Hippocampal formation (tissue), 2 donors: ENCODE measurements at regions not wholly inside any gene's neighbourhood (a gene's known extent, or its start where the extent isn't known, plus 50 kb on each side); places are given as distances from the start of the nearest gene placed in this dataset.

Source experiments
- DNase-seq, 2 donors: peaks; one replicate each; lab custom pipeline; 2025; lab: John Stamatoyannopoulos, UW

- DNase-seq: peak; percentile 11 to 83
These were observed 206.6 kb upstream of the RFX3 start for GRCh38 chr9:3732077-3733038.

- DNase-seq: no peak
These were observed 204.7 kb upstream of the RFX3 start for GRCh38 chr9:3730511-3730922.

DNA sequence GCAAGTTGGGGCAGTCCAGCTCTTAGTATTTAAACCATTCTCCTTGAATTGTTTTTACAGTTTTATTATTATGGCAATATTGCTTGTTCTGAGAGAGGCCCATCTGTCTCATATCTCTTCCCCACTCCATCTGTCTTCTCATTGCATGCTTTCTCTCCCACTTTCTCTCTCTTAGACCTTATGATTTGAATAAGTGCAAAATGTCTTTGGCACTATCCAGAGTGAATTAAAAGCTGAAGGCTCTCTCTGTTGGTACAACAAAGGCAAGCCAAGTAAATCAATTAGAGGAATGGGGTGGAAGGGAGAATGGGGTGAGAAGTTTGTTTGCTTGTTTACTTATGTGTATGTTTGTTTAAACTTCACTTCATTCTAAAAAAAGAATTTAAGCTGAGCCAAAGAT is 195.3 kb upstream of the RFX3 start:
- DNase-seq: peak in 1 of 2 donors; percentile 16

DNA sequence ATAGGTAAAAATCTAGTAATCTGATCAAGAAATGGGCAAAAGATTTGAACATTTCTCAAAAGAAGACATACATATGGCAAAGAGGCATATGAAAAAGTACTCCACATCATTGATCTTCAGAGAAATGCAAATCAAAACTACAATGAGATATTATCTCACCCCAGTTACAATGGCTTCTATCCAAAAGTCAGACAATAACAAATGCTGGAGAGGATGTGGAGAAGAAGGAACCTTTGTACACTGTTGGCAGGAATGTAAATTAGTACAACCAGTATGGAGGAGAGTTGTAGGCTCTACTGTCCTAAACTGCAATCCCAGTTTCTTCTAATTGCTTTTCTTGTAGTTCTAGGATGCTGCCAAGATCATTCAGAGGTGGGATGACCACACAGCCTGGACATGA is 193.5 kb upstream of the RFX3 start:
- DNase-seq: peak in 1 of 2 donors; percentile 31

DNA sequence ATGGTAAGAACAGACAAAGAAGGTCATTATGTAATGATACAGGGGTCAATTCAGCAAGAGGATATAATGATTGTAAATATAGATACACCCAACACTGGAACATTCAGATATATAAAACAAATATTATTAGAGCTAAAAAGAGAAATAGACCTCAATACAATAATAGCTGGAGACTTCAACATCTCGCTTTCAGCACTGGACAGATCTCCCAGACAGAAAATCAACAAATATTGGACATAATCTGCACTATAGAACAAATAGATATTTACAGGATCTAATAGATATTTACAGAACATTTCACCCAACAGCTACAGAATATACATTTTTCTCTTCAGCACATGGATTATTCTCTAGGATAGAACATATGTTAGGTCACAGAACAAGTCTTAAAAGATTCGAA is 190.6 kb upstream of the RFX3 start:
- no peak for DNase-seq

GRCh38 chr9:3708751-3709150 is 182.9 kb upstream of the RFX3 start:
- peak; percentile 12 to 62 for DNase-seq

DNA sequence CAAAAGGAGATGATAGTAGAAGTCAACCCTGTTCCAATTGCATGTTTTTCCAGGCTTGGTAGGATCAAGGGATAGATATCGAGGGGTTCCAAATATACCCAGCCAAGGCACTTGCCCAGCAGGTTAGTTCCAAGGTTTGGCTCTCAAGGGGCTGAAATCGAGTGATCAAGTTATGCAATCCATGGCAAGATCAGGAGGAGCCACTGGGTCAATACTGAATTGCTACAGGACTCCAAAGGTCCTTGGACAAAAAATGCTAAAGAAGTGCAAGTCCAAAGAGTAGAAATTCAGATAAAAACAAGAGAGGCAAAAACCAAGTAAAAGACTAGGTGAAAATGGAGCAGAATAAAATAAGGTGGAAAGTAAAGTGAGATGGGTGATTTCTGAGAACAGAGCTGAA is 179.1 kb upstream of the RFX3 start:
- no peak for DNase-seq

- no peak for DNase-seq
These were observed 175.0 kb upstream of the RFX3 start for GRCh38 chr9:3700772-3701171.

DNA sequence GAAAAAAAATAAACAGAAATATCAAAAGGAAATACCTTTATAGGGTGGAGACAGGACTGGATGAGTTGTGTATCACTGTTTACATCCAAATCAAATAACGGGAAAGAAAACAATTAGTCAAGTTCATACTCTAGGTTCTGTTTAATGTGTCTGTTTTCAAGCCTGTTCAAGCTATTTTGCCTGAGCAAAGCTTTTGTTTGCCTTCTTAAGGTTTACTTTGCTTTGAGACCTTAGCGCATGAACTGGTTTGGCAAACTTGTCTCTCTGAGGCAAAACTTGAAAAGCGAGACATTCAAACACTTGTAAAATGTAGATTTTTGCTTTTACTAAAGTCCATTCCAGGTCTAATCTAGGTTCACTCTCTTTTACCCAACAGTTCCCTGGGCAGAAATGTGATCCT is 174.1 kb upstream of the RFX3 start:
- no peak for DNase-seq

GRCh38 chr9:3698531-3698930 is 172.7 kb upstream of the RFX3 start:
- DNase-seq: no peak

DNA sequence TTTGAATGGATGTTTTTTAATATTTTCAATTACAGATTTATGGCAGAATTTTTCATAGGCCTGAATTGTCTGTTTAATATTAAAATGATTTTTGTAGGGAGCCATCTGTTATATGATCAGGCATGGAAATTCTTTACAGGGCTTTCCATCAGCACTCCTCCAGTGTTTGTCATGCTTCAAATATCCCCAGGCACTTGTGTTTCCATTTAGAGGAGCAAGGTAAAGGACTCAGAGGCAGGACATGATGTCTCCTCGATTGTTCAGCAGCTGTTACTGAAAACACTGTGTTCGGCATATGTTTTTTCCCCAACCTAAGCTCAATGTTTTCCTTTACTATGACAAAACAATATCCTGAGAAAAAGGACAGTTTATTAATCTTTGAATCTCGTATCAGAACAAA is 172.3 kb upstream of the RFX3 start:
- no peak for DNase-seq

GRCh38 chr9:3696368-3696767 is 170.6 kb upstream of the RFX3 start:
- no peak for DNase-seq

GRCh38 chr9:3692606-3693005 is 166.8 kb upstream of the RFX3 start:
- no peak for DNase-seq

- no peak for DNase-seq
These were observed 163.8 kb upstream of the RFX3 start for GRCh38 chr9:3689555-3689954.

- DNase-seq: no peak
These were observed 161.3 kb upstream of the RFX3 start for GRCh38 chr9:3687145-3687544.

DNA sequence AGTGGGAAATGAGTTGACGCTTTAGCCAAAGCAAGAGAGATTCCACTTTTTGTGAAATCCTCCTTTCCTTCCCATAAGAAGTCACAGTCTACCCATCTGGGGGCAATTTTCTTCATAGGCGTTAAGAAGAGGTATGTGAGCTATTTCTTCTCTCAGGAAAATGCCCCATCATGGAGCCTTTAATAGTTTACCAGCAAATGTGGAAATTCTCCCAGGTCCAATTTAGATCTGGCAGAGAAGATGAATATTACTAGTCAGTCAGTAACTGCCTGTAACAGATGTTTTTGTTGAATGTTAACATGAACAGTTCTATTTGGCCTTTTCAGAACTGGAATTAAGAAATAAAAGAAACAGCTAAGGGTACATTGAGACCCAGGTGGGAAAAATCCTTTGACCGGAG is 156.4 kb upstream of the RFX3 start:
- DNase-seq: no peak

- no peak for DNase-seq
These were observed 151.7 kb upstream of the RFX3 start for GRCh38 chr9:3677541-3677940.

GRCh38 chr9:3676766-3677165 is 151.0 kb upstream of the RFX3 start:
- no peak for DNase-seq

DNA sequence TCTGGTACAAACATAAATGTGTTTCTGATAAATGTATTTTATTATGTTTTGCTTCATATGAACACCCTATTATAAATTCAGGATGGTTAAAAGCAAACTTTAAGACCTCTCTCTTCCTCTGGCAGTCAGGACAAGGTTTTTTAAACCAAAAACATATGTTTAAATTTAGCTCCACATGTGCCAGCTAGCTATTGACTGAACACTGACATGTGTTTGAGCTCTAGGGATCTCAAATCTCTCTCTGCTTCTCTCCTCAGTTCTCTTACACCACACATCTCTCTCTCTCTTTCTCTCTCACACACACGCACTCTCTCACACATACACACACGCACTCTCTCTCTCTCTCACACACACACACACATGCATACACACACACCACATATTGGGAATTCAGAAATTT is 150.1 kb upstream of the RFX3 start:
- no peak for DNase-seq

DNA sequence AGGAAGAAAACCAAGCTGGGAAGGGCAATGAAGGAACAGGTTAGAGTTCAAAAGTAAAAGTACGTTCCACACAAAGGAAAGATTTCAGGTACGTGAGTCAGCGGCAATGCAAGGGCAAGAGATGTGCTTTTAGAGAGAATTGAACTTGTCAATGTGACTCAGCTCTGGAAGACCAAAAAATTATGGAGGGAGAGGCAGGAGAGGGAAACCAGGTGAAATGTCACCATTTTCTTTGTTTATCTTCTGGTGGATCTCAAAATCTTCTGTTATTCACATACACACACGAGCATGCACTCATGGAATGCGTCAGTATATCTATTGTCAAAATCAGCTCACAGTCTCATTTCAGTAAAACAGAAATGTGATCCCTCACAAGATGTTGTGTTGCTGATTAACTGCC is 148.8 kb upstream of the RFX3 start:
- no peak for DNase-seq

DNA sequence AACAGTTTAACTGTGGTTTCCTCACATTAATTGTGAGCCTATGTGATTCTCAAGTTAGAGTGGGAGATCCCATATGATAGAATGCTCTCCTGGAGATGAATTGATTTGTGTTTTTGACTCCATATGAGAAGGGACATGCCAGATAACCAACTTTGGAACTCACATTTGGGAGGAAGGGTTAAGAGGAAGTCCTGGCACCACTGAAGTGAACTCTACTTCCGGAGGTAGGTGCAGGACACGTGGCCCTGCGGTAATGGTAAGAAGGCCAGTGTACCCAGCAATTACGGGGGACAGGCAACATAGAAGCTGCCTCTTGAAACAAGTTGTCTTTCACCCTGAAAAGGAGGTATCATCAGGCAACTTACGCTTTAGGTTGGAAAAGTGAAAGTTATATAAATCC is 146.6 kb upstream of the RFX3 start:
- DNase-seq: no peak

- no peak for DNase-seq
These were observed 138.2 kb upstream of the RFX3 start for GRCh38 chr9:3664044-3664443.

DNA sequence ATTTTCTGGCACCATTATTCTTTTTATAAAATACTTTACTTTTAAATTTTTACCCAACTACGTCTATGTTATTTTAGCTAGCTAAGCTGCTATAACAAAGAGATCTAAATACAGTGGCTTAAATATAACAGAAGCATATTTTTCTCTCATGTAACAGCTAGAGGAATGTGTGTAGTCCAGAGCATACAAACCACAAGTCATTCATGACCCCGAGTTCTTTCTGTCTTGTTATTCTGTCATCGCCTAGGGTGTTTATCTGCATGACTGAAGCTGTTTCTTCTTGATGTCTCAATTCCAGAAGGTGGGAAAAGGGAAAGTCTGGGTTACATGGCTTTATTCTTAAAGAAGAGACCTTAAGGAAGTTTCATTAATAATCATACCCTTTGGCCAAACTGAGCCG is 136.9 kb upstream of the RFX3 start:
- DNase-seq: no peak

GRCh38 chr9:3660936-3661335 is 135.1 kb upstream of the RFX3 start:
- DNase-seq: no peak
